T47D (cell line): ENCODE measurements at regions not wholly inside any gene's neighbourhood (a gene's known extent, or its start where the extent isn't known, plus 50 kb on each side); places are given as distances from the start of the nearest gene placed in this dataset.
"Not testable (repeated sequence)": the region's sequence is repeated elsewhere in the genome, so short reads cannot be mapped to it uniquely, and the experiment has no call there.

Experiments
- DNase-seq, 2 experiments: peaks; one replicate each; pipeline versions ENCODE4 v3.0.0 to v3.0.0-alpha.2; 2011 to 2012; ENCODE audit warnings: low read depth in 1 of 2, low spot score in 1 of 2
- JUND ChIP-seq: IDR thresholded peaks from 2 replicates; pipeline ENCODE4 v1.6.1; 2012; ENCODE audit warnings: low read depth
- in situ Hi-C: cut with HindIII; loops from 2 replicates; pipeline ENCODE4 v1.10.0; 2016; ENCODE audit warnings: low sequenced_read_pairs, low pct_unique_long_range_greater_than_20kb

DNA sequence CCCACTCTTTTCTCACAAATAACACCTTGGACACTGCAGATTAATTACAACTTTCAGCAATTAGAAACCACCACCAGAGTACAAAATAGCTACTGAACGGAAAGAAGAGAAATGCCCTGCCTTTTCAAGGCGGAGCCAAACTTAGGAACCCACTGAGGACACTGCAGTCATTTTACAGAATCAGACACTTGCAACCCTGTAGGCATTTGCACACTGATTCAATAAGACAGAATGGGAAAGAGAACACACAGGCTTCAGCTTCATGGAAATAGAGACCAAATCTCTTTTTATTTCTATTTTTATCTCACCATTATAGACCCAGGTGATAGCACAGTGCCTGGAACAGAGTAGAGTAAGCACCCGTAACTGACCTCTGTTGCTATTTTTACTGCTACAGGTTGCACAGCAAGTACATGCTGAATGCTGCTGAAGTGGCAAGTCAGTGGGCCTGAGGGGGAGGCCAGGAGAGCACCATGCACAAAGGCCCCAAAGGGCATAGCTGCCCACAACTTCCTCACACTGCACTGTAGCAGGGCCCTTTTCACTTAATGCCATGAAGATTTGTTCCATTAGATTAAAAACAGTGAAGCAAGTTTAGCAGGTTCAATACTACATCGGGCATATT is 50.7 kb upstream of the EDARADD start:
- in situ Hi-C loops: no loop called here
- DNase-seq: peak in 1 of 2 experiments; percentile 30
- no peak for TF ChIP-seq JUND

DNA sequence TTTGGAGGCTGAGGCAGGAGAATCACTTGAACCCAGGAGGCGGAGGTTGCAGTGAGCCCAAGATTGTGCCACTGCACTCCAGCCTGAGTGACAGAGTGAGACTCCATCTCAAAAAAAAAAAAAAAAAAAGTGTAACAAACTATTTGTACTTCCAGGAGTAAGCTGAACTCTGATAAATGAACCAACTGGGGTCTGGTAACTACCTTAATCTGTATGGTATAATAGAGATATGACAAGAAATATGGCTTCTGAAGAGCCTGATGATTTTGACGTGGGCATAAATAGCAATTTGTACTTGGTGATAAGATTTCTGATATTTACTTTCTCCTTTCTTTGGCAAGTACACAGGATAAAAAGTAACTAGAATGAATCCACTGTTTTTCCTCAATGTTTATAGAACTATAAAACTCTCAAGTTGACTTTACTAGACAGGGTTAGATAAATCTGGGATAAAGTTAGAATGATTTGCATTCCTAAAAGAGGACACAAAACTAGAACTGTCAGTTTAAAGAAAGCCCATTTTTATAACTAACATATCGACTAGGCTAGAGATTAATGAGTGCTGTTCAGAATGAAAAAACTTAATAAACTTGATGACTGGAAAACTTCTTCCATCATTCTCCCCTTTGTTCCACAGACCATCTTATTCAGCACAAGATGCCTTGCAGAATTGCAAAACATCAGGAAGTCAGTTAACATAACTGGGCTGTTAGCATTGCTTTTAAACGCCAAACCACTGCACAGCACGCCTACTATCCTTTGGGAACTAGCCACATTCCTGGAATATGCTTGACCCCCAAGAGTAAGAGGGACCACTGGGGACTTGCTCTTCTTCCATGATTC is 51.5 kb upstream of the EDARADD start:
- in situ Hi-C loops: no loop called here
- no peak for TF ChIP-seq JUND
- DNase-seq: no peak

DNA sequence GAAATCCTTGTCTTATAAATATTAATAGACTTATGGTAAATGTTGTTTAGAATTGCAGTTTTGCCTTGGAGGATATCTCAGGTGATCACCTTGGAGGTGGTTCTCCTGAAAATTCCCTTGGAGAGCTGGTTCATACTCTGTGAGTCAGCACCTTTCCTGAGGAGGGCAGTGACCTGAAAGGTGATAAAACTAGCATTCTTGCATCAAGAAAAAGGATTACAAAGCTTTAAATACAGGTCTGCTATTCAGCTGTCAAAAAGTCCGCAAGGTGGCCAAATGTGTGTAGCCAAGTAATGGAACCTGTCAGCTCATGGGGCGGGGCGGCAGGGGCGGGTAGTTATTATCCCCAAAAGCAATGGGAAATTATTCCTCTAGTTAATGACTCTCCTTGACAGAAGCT is 52.8 kb upstream of the EDARADD start:
- no peak for TF ChIP-seq JUND
- no peak for DNase-seq
- in situ Hi-C loops: no loop called here

DNA sequence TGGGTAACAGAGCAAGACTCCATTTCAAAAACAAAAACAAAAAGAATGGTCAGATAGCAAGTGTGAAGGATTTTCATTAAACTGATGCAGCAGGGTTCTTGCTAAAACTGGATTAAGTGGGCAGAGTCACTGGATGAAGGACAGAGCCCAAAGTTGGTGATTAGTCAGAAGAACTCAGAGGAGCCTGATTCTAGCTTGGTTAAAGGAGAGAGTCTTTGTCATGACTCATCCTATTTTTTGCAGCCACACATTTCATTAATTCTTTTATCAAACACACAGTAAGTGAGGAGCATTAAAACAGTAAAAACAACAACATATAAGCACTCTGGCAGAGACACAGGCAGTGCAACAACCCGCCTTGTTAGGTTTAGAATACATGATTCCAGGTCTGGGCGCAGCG is 56.0 kb upstream of the EDARADD start:
- no peak for TF ChIP-seq JUND
- no peak for DNase-seq
- in situ Hi-C loops: no loop called here

GRCh38 chr1:236336084-236336483 is 54.3 kb upstream of the ERO1B start:
- TF ChIP-seq JUND: no peak
- in situ Hi-C loops: no loop called here
- DNase-seq: peak in 1 of 2 experiments; percentile 73

GRCh38 chr1:236335633-236336032 is 53.9 kb upstream of the ERO1B start:
- in situ Hi-C loops, DNase-seq: not testable (repeated sequence)

GRCh38 chr1:236334893-236335545 is 53.3 kb upstream of the ERO1B start:
- TF ChIP-seq JUND: no peak
- in situ Hi-C loops: no loop called here
- DNase-seq: no peak

GRCh38 chr1:236332092-236332758 is 50.5 kb upstream of the ERO1B start:
- no peak for DNase-seq
- TF ChIP-seq JUND: no peak
- in situ Hi-C loops: no loop called here
